ENCODE measurements at regions not wholly inside any gene's neighbourhood (a gene's known extent, or its start where the extent isn't known, plus 50 kb on each side); places are given as distances from the start of the nearest gene placed in this dataset.

DNA sequence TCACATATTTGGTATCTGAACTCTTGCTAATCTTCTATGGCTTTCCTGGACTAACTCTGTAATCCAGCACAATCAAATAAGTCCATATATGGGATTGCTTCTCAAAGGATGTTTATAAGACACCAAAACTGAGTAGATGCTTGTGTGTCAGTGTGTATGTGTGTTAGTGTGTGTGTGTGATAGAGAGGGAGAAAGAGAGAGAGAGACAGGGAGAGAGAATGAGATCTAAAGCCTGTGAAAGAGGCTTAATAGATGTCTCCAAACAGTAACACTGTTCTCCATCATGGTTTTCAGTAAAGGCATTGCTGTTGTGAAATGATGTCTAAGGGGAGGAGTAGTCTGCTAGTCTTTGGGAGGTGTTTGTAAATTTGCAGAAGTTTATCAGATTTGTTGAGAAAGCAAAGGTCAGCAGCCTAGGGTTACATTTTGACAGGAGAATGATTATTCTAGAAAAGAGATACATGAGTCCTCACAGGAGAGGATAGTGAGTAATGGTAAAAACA is 73.9 kb upstream of the MLIP start:
- Histone ChIP-seq H3K4me3 (replicated peaks; ENCODE audit: insufficient read depth, low read length) (no peak overlapping the region), H3K27ac (replicated peaks) (no peak overlapping the region), H3K27me3 (ENCODE audit: insufficient read depth, poor library complexity, severe bottlenecking) (no peaks in the 10 kb centered on the region)
- no peak for DNase-seq (ENCODE audit: low read depth in 1 of 2, low spot score in 1 of 2)
- TF ChIP-seq, protein P1, sequence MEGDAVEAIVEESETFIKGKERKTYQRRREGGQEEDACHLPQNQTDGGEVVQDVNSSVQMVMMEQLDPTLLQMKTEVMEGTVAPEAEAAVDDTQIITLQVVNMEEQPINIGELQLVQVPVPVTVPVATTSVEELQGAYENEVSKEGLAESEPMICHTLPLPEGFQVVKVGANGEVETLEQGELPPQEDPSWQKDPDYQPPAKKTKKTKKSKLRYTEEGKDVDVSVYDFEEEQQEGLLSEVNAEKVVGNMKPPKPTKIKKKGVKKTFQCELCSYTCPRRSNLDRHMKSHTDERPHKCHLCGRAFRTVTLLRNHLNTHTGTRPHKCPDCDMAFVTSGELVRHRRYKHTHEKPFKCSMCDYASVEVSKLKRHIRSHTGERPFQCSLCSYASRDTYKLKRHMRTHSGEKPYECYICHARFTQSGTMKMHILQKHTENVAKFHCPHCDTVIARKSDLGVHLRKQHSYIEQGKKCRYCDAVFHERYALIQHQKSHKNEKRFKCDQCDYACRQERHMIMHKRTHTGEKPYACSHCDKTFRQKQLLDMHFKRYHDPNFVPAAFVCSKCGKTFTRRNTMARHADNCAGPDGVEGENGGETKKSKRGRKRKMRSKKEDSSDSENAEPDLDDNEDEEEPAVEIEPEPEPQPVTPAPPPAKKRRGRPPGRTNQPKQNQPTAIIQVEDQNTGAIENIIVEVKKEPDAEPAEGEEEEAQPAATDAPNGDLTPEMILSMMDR (IDR thresholded peaks at IDR 0.05; ENCODE audit: insufficient read depth, low read length): no peak
- no peak for TF ChIP-seq SPI1 (IDR thresholded peaks at IDR 0.05; ENCODE audit: borderline replicate concordance, low read depth)
- TF ChIP-seq GABPA (IDR thresholded peaks at IDR 0.05; ENCODE audit: low read depth): no peak
- no peak for TF ChIP-seq POLR2AphosphoS5 (IDR thresholded peaks at IDR 0.05; ENCODE audit: low read depth)
- TF ChIP-seq, protein P2, sequence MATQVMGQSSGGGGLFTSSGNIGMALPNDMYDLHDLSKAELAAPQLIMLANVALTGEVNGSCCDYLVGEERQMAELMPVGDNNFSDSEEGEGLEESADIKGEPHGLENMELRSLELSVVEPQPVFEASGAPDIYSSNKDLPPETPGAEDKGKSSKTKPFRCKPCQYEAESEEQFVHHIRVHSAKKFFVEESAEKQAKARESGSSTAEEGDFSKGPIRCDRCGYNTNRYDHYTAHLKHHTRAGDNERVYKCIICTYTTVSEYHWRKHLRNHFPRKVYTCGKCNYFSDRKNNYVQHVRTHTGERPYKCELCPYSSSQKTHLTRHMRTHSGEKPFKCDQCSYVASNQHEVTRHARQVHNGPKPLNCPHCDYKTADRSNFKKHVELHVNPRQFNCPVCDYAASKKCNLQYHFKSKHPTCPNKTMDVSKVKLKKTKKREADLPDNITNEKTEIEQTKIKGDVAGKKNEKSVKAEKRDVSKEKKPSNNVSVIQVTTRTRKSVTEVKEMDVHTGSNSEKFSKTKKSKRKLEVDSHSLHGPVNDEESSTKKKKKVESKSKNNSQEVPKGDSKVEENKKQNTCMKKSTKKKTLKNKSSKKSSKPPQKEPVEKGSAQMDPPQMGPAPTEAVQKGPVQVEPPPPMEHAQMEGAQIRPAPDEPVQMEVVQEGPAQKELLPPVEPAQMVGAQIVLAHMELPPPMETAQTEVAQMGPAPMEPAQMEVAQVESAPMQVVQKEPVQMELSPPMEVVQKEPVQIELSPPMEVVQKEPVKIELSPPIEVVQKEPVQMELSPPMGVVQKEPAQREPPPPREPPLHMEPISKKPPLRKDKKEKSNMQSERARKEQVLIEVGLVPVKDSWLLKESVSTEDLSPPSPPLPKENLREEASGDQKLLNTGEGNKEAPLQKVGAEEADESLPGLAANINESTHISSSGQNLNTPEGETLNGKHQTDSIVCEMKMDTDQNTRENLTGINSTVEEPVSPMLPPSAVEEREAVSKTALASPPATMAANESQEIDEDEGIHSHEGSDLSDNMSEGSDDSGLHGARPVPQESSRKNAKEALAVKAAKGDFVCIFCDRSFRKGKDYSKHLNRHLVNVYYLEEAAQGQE (IDR thresholded peaks at IDR 0.05; ENCODE audit: insufficient replicate concordance, low read depth): no peak

DNA sequence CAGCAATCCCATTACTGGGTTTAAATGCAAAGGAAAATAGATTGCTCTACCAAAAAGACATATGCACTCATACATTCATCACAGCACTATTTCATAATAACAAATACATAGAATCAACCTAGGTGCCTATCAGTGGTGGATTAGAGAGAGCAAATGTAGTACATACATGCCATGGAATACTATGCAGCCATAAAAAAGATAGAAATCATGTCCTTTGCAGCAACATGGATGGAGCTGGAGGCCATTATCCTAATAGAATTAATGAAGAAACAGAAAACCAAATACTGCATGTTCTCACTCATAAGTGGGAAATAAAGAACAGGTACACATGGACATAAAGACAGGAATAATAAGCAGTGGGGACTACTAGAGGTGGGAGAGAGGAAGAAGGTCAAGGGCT is 70.7 kb upstream of the MLIP start:
- TF ChIP-seq GABPA (IDR thresholded peaks at IDR 0.05; ENCODE audit: low read depth) (no peak), POLR2AphosphoS5 (IDR thresholded peaks at IDR 0.05; ENCODE audit: low read depth) (no peak), SPI1 (IDR thresholded peaks at IDR 0.05; ENCODE audit: borderline replicate concordance, low read depth) (no peak)
- TF ChIP-seq, protein P2 (IDR thresholded peaks at IDR 0.05; ENCODE audit: insufficient replicate concordance, low read depth): no peak
- TF ChIP-seq, protein P1 (IDR thresholded peaks at IDR 0.05; ENCODE audit: insufficient read depth, low read length): no peak
- Histone ChIP-seq H3K27me3 (ENCODE audit: insufficient read depth, poor library complexity, severe bottlenecking) (no peaks in the 10 kb centered on the region), H3K4me3 (replicated peaks; ENCODE audit: insufficient read depth, low read length) (no peak overlapping the region)

DNA sequence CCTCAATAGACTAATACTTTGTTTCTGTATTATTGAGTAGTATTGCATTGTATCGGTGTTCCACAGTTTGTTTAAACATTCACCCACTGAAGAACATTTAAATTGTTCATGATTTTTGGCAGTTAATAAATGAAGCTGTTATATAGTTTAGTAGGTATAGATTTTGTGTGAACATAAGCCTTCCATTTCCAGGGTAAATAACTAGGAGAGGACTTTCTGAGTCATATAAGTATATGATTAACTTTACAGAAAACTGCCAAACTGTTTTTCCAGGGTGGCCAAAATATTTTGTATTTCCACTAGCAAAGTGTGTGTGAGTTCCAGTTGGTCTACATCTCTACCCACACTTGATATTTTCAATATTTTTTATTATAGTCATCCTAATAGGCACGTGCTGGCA is 70.0 kb upstream of the MLIP start:
- Histone ChIP-seq H3K4me3 (replicated peaks; ENCODE audit: insufficient read depth, low read length) (no peak overlapping the region), H3K27ac (replicated peaks) (no peak overlapping the region), H3K27me3 (ENCODE audit: insufficient read depth, poor library complexity, severe bottlenecking) (no peaks in the 10 kb centered on the region)
- no peak for DNase-seq (ENCODE audit: low read depth in 1 of 2, low spot score in 1 of 2)
- TF ChIP-seq GABPA (IDR thresholded peaks at IDR 0.05; ENCODE audit: low read depth) (no peak), POLR2AphosphoS5 (IDR thresholded peaks at IDR 0.05; ENCODE audit: low read depth) (no peak), SPI1 (IDR thresholded peaks at IDR 0.05; ENCODE audit: borderline replicate concordance, low read depth) (no peak)
- TF ChIP-seq, protein P1 (IDR thresholded peaks at IDR 0.05; ENCODE audit: insufficient read depth, low read length): no peak
- TF ChIP-seq, protein P2 (IDR thresholded peaks at IDR 0.05; ENCODE audit: insufficient replicate concordance, low read depth): no peak

More for the DNA sequence above, 70.7 kb upstream of the MLIP start:
- H3K27ac ChIP-seq (replicated peaks): no peak overlapping the region
- no peak for DNase-seq (ENCODE audit: low read depth in 1 of 2, low spot score in 1 of 2)

Measured in HL-60 (cell line).